Heart left ventricle (tissue), 13 donors: ENCODE measurements at regions not wholly inside any gene's neighbourhood (a gene's known extent, or its start where the extent isn't known, plus 50 kb on each side); places are given as distances from the start of the nearest gene placed in this dataset.

Experiments
- CTCF ChIP-seq, 12 donors: fragments of 200-600 bp; sonication (generic) in 4 of 12; IDR thresholded peaks; one replicate each; pipeline versions ENCODE4 v1.5.0 to v1.8.0; 2018 to 2022; ENCODE audit warnings: antibody characterized with exemption in 12 of 12, mild to moderate bottlenecking in 5 of 12
- POLR2A ChIP-seq, 2 donors: fragments of 450-650 bp; IDR thresholded peaks; one replicate each; pipeline ENCODE4 v1.6.1; 2017; ENCODE audit warnings: antibody characterized with exemption in 2 of 2, mild to moderate bottlenecking in 2 of 2, moderate library complexity in 2 of 2
- donor health status: ischemic (EF 13 %, LVEDD 7.1; RV severe dilation, severe dysfunction).
- donor health status: DM: no; HTN: yes; CAD: no.
- donor health status: DM: no; HTN: no; CAD: no.
- donor health status: ischemic (EF 25% LVEDD 6.9; RV normal size, moderate dysfunction).
- donor health status: ischemic (EF 25% LVEDD 5.7; RV mildly dilated, moderate dysfunction).
- donor health status: ischemic (EF 35%, LVEDD 5.7; RV mildly dilated, moderate dysfunction).
- donor health status: nonischemic (EF 11% LVEDD 7.7; RV severe dilation, severe dysfunction).
- donor health status: DM: yes; HTN: yes; CAD: no.
- donor health status: PGD.
- donor health status: ischemic (EF 29% LVEDD 5.4; RV normal size, mild dysfunction).
- donor health status: nonischemic (EF 23%, LVEDD 6.1; RV moderate dilation, normal function).

GRCh38 chr2:215507136-215507535 lies 71.3 kb upstream of the FN1 start:
- TF ChIP-seq CTCF (IDR thresholded peaks at IDR 0.05) (no peak), POLR2A (IDR thresholded peaks at IDR 0.05) (no peak)
